H9 (cell line): ENCODE measurements at regions not wholly inside any gene's neighbourhood (a gene's known extent, or its start where the extent isn't known, plus 50 kb on each side); places are given as distances from the start of the nearest gene placed in this dataset.
"Not testable (repeated sequence)": the region's sequence is repeated elsewhere in the genome, so short reads cannot be mapped to it uniquely, and the experiment has no call there.

Experiments used
- DNase-seq: peaks from one replicate; pipeline ENCODE4 v3.0.0-alpha.2; 2017
- H2AFZ ChIP-seq: one replicate; pipeline ENCODE4 v1.6.1; 2013; ENCODE audit warnings: mild to moderate bottlenecking, low read length, control low read depth, moderate library complexity
- H2AK5ac ChIP-seq: 2 replicates; pipeline ENCODE4 v1.6.1; 2013; ENCODE audit warnings: low read length, control low read depth, mixed read lengths; ENCODE audit not compliant: insufficient read length
- H2BK120ac ChIP-seq: one replicate; pipeline ENCODE4 v1.6.1; 2013; ENCODE audit warnings: low read depth, mild to moderate bottlenecking, low read length, control low read depth, inconsistent platforms; ENCODE audit not compliant: poor library complexity, severe bottlenecking
- H2BK12ac ChIP-seq: 2 replicates; pipeline ENCODE4 v1.6.1; 2013; ENCODE audit warnings: low read length, control low read depth, mixed read lengths, low read depth; ENCODE audit not compliant: insufficient read length
- H2BK15ac ChIP-seq: 2 replicates; pipeline ENCODE4 v1.6.1; 2013; ENCODE audit warnings: low read depth, low read length, control low read depth
- H2BK20ac ChIP-seq: one replicate; pipeline ENCODE4 v1.6.1; 2013; ENCODE audit warnings: low read depth, mild to moderate bottlenecking, low read length, control low read depth, inconsistent platforms; ENCODE audit not compliant: poor library complexity, severe bottlenecking
- H2BK5ac ChIP-seq: 2 replicates; pipeline ENCODE4 v1.6.1; 2013; ENCODE audit warnings: low read length, control low read depth, mixed read lengths; ENCODE audit not compliant: insufficient read length
- H3K14ac ChIP-seq: 2 replicates; pipeline ENCODE4 v1.6.1; 2013; ENCODE audit warnings: low read length, control low read depth; ENCODE audit not compliant: insufficient read depth
- H3K18ac ChIP-seq: 2 replicates; pipeline ENCODE4 v1.6.1; 2013; ENCODE audit warnings: low read depth, mild to moderate bottlenecking, mixed read lengths, low read length, control low read depth; ENCODE audit not compliant: insufficient read length
- H3K23ac ChIP-seq: 2 replicates; pipeline ENCODE4 v1.6.1; 2013; ENCODE audit warnings: low read length, control low read depth, mixed read lengths, low read depth; ENCODE audit not compliant: insufficient read length
- H3K23me2 ChIP-seq: 2 replicates; pipeline ENCODE4 v1.6.1; 2013; ENCODE audit warnings: low read depth, mild to moderate bottlenecking, mixed read lengths, low read length, control low read depth; ENCODE audit not compliant: insufficient read length, poor library complexity, severe bottlenecking
- H3K27ac ChIP-seq: 2 replicates; pipeline ENCODE4 v1.5.1; 2013; ENCODE audit warnings: low read length, control low read depth, mixed read lengths, low read depth; ENCODE audit not compliant: insufficient read length
- H3K27me3 ChIP-seq: 2 replicates; pipeline ENCODE4 v1.6.1; 2013; ENCODE audit warnings: low read length, control low read depth, inconsistent platforms; ENCODE audit not compliant: insufficient read depth
- H3K4ac ChIP-seq: 2 replicates; pipeline ENCODE4 v1.6.1; 2013; ENCODE audit warnings: low read depth, mild to moderate bottlenecking, control low read depth, inconsistent platforms, low read length, moderate library complexity
- H3K4me1 ChIP-seq: 2 replicates; pipeline ENCODE4 v1.6.1; 2013; ENCODE audit warnings: low read length, control low read depth, inconsistent platforms; ENCODE audit not compliant: insufficient read depth
- H3K4me2 ChIP-seq: 2 replicates; pipeline ENCODE4 v1.6.1; 2013; ENCODE audit warnings: low read length, control low read depth, mixed read lengths; ENCODE audit not compliant: insufficient read length, insufficient read depth
- H3K56ac ChIP-seq: 2 replicates; pipeline ENCODE4 v1.6.1; 2013; ENCODE audit warnings: low read depth, mild to moderate bottlenecking, mixed read lengths, low read length, control low read depth; ENCODE audit not compliant: insufficient read length
- H3K79me1 ChIP-seq: 2 replicates; pipeline ENCODE4 v1.6.1; 2013; ENCODE audit warnings: low read depth, mild to moderate bottlenecking, moderate library complexity, low read length, control low read depth, inconsistent platforms; ENCODE audit not compliant: insufficient read depth, poor library complexity, severe bottlenecking
- H3K79me2 ChIP-seq: 2 replicates; pipeline ENCODE4 v1.6.1; 2013; ENCODE audit warnings: low read length, control low read depth, inconsistent platforms; ENCODE audit not compliant: insufficient read depth
- H3K9ac ChIP-seq: 2 replicates; pipeline ENCODE4 v1.6.1; 2013; ENCODE audit warnings: low read length, control low read depth, mixed read lengths; ENCODE audit not compliant: insufficient read length; ENCODE audit errors: extremely low read depth
- H3K9me3 ChIP-seq: one replicate; pipeline ENCODE4 v1.6.1; 2013; ENCODE audit warnings: low read depth, low read length, inconsistent platforms; ENCODE audit not compliant: control insufficient read depth
- H3T11ph ChIP-seq: one replicate; pipeline ENCODE4 v1.6.1; 2013; ENCODE audit warnings: mild to moderate bottlenecking, low read length, control low read depth, inconsistent platforms
- H4K20me1 ChIP-seq: one replicate; pipeline ENCODE4 v1.6.1; 2013; ENCODE audit not compliant: control insufficient read depth, insufficient read length, insufficient read depth
- H4K5ac ChIP-seq: 2 replicates; pipeline ENCODE4 v1.6.1; 2013; ENCODE audit warnings: low read depth, mild to moderate bottlenecking, mixed read lengths, low read length, control low read depth; ENCODE audit not compliant: insufficient read length
- H4K8ac ChIP-seq: replicated peaks from 2 replicates; pipeline ENCODE4 v1.6.1; 2013; ENCODE audit warnings: low read length, control low read depth, mixed read lengths, low read depth; ENCODE audit not compliant: insufficient read length
- H4K91ac ChIP-seq: 2 replicates; pipeline ENCODE4 v1.6.1; 2013; ENCODE audit warnings: low read depth, mild to moderate bottlenecking, moderate library complexity, mixed read lengths, low read length, control low read depth; ENCODE audit not compliant: insufficient read length
- H3K27ac Mint-ChIP-seq, 3 experiments: 2 replicates in 2 of 3; 3 replicates in 1 of 3; pipeline ENCODE4 v1.8.0; 2020 to 2021; ENCODE audit warnings: mixed read lengths in 3 of 3, mild to moderate bottlenecking in 1 of 3, moderate library complexity in 1 of 3
- H3K27me3 Mint-ChIP-seq: 2 replicates; pipeline ENCODE4 v1.8.0; 2021; ENCODE audit warnings: low read depth, mild to moderate bottlenecking, moderate library complexity, mixed read lengths
- H3K36me3 Mint-ChIP-seq, 3 experiments: 2 replicates in 2 of 3; 3 replicates in 1 of 3; pipeline ENCODE4 v1.8.0; 2020 to 2021; ENCODE audit warnings: low read depth in 3 of 3, mixed read lengths in 3 of 3; ENCODE audit not compliant: insufficient read depth in 1 of 3
- H3K4me1 Mint-ChIP-seq, 2 experiments: 2 replicates each; pipeline ENCODE4 v1.8.0; 2020; ENCODE audit warnings: mixed read lengths in 2 of 2
- H3K4me3 Mint-ChIP-seq, 2 experiments: 2 replicates in 1 of 2; 3 replicates in 1 of 2; pipeline ENCODE4 v1.8.0; 2020 to 2021; ENCODE audit warnings: mild to moderate bottlenecking in 2 of 2, mixed read lengths in 2 of 2, moderate library complexity in 1 of 2
- H3K9me3 Mint-ChIP-seq, 2 experiments: 2 replicates in 1 of 2; 3 replicates in 1 of 2; pipeline ENCODE4 v1.8.0; 2020; ENCODE audit warnings: mild to moderate bottlenecking in 2 of 2, mixed read lengths in 2 of 2, moderate library complexity in 1 of 2
- CTCF ChIP-seq: fragments of 200-600 bp; sonication (generic); conservative IDR thresholded peaks from 3 replicates; pipeline ENCODE4 v1.8.0; 2021; ENCODE audit warnings: antibody characterized with exemption, mild to moderate bottlenecking
- WGBS: extraction: QIAGEN DNeasy Blood & Tissue Kit; methylation state at CpG from one replicate; pipeline ENCODE4 v1.1.7; 2013; ENCODE audit warnings: missing lambda C conversion rate, low lambda C conversion rate, mixed read lengths; ENCODE audit not compliant: insufficient read length; ENCODE audit errors: extremely low coverage; 5-methylcytosine and 5-hydroxymethylcytosine counted together

GRCh38 chr4:138367942-138368341 is 125.8 kb upstream of the SLC7A11 start:
- Histone ChIP-seq H3K4me1 (no peaks in the 10 kb centered on the region), H3K18ac (no peak overlapping the region), H2BK12ac (no peak overlapping the region), H2BK120ac (no peak overlapping the region), H3K79me1 (no peaks in the 10 kb centered on the region), H3K14ac (no peak overlapping the region), H2AFZ (no peak overlapping the region), H3K79me2 (no peaks in the 10 kb centered on the region), H3K4me2 (no peak overlapping the region), H3T11ph (no peak overlapping the region), H3K56ac (no peak overlapping the region), H4K20me1 (no peaks in the 10 kb centered on the region), H4K5ac (no peak overlapping the region), H2AK5ac (no peak overlapping the region), H3K4ac (no peak overlapping the region), H3K23ac (no peak overlapping the region), H3K9me3 (no peaks in the 10 kb centered on the region), H3K27me3 (no peaks in the 10 kb centered on the region), H2BK15ac (no peak overlapping the region), H2BK5ac (no peak overlapping the region), H3K23me2 (no peaks in the 10 kb centered on the region), H2BK20ac (no peak overlapping the region), H4K91ac (no peak overlapping the region), H4K8ac (no peak overlapping the region), H3K27ac (no peak overlapping the region), H3K9ac (no peak overlapping the region)
- no peaks in the 10 kb centered on the region for H3K36me3 Mint-ChIP-seq
- H3K4me1 Mint-ChIP-seq, result no peaks in the 10 kb centered on the region; a peak in 1 of 4 replicates
- peaks cover 0 to 3% of the 10 kb centered on the region in 2 experiments; a peak in 1 of 5 replicates for H3K9me3 Mint-ChIP-seq
- no peak overlapping the region for H3K27ac Mint-ChIP-seq
- no peak for DNase-seq
- no peak for TF ChIP-seq CTCF
- H3K4me3 Mint-ChIP-seq, result no peak overlapping the region
- no peaks in the 10 kb centered on the region for H3K27me3 Mint-ChIP-seq

GRCh38 chr4:138352446-138352845 is 110.3 kb upstream of the SLC7A11 start:
- H4K91ac ChIP-seq, H2BK15ac ChIP-seq, H3K27me3 Mint-ChIP-seq, H2AFZ ChIP-seq, H3K9ac ChIP-seq, H3K79me1 ChIP-seq, H3K56ac ChIP-seq, H3K27ac ChIP-seq, H3K27ac Mint-ChIP-seq, H2BK12ac ChIP-seq, H3K14ac ChIP-seq, H3K4me1 ChIP-seq, H3K18ac ChIP-seq, H3K23me2 ChIP-seq, H3K4me3 Mint-ChIP-seq, H2BK5ac ChIP-seq, H3K9me3 ChIP-seq, H2AK5ac ChIP-seq, H4K5ac ChIP-seq, H3K4ac ChIP-seq, H2BK120ac ChIP-seq, H3T11ph ChIP-seq, H3K79me2 ChIP-seq, DNase-seq, H2BK20ac ChIP-seq, H3K4me2 ChIP-seq, H3K23ac ChIP-seq, H4K20me1 ChIP-seq, H4K8ac ChIP-seq, H3K27me3 ChIP-seq: not testable (repeated sequence)
- H3K9me3 Mint-ChIP-seq, result peaks cover 33 to 38% of the 10 kb centered on the region in 2 experiments
- no CpG with 5 or more reads among the region's 3 CpGs for WGBS
- H3K4me1 Mint-ChIP-seq, result peaks cover 0 to 10% of the 10 kb centered on the region in 2 experiments; a peak in 2 of 4 replicates
- peaks cover 19 to 35% (median 32%) of the 10 kb centered on the region in 3 experiments for H3K36me3 Mint-ChIP-seq
